ENCODE measurements at regions not wholly inside any gene's neighbourhood (a gene's known extent, or its start where the extent isn't known, plus 50 kb on each side); places are given as distances from the start of the nearest gene placed in this dataset.

- TF ChIP-seq ZFP37 (CRISPR knock-in tag; IDR thresholded peaks at IDR 0.05; ENCODE audit: borderline replicate concordance) (peak; percentile 97), GABPB1 (CRISPR knock-in tag; IDR thresholded peaks at IDR 0.05) (peak; percentile 73), SMYD3 (CRISPR knock-in tag; IDR thresholded peaks at IDR 0.05) (no peak), EED (CRISPR knock-in tag; IDR thresholded peaks at IDR 0.05) (no peak), ZNF660 (CRISPR knock-in tag; IDR thresholded peaks at IDR 0.05; ENCODE audit: borderline replicate concordance, low read depth) (no peak), TFE3 (CRISPR knock-in tag; IDR thresholded peaks at IDR 0.05) (peak; percentile 87), ZNF224 (CRISPR knock-in tag; IDR thresholded peaks at IDR 0.05) (no peak), ZNF639 (CRISPR knock-in tag; conservative IDR thresholded peaks at IDR 0.05) (no peak), ZNF782 (CRISPR knock-in tag; IDR thresholded peaks at IDR 0.05; ENCODE audit: borderline replicate concordance) (peak; percentile 80; the same call in 1 of the 2 replicates), ATF3 (CRISPR knock-in tag; IDR thresholded peaks at IDR 0.05) (peak; percentile 17; the same call in 1 of the 2 replicates), AHR (CRISPR knock-in tag; IDR thresholded peaks at IDR 0.05) (no peak; the same call in 1 of the 2 replicates), SNAPC2 (CRISPR knock-in tag; IDR thresholded peaks at IDR 0.05) (no peak), SIX4 (CRISPR knock-in tag; IDR thresholded peaks at IDR 0.05) (peak; percentile 87), GLI4 (CRISPR knock-in tag; IDR thresholded peaks at IDR 0.05; ENCODE audit: borderline replicate concordance) (no peak), ZNF432 (CRISPR knock-in tag; IDR thresholded peaks at IDR 0.05; ENCODE audit: borderline replicate concordance) (no peak), PRDM4 (CRISPR knock-in tag; IDR thresholded peaks at IDR 0.05; ENCODE audit: borderline replicate concordance) (peak; percentile 63; the same call in 1 of the 2 replicates), ZNF597 (CRISPR knock-in tag; IDR thresholded peaks at IDR 0.05) (no peak), ISX (CRISPR knock-in tag; conservative IDR thresholded peaks at IDR 0.05) (0 out of 2 replicates have a peak, but pooled peaks have one; percentile 68), SMAD9 (CRISPR knock-in tag; IDR thresholded peaks at IDR 0.05) (no peak), RXRB (CRISPR knock-in tag; IDR thresholded peaks at IDR 0.05; ENCODE audit: borderline replicate concordance) (peak; percentile 90), ZNF557 (CRISPR knock-in tag; IDR thresholded peaks at IDR 0.05) (0 out of 2 replicates have a peak, but pooled peaks have one; percentile 82), ZC3H13 (CRISPR knock-in tag; IDR thresholded peaks at IDR 0.05) (peak; percentile 60; the same call in 1 of the 2 replicates), RBFOX2 (IDR thresholded peaks at IDR 0.05; ENCODE audit: low read depth, low read length) (no peak)
Measured at GRCh38 chr16:85422632-85423550, 190.2 kb upstream of the GSE1 start (continued).
